ENCODE measurements at regions not wholly inside any gene's neighbourhood (a gene's known extent, or its start where the extent isn't known, plus 50 kb on each side); places are given as distances from the start of the nearest gene placed in this dataset.

- no peaks in the 10 kb centered on the region for H3K36me3 ChIP-seq (replicated peaks; ENCODE audit: control insufficient read depth, insufficient read depth, low read length)
- no peak overlapping the region for H3K4me3 ChIP-seq (ENCODE audit: insufficient read depth, low read depth, low read length)
- no peak for DNase-seq
These were observed 64.5 kb upstream of the SEMA6D start for GRCh38 chr15:47652844-47653243.

GRCh38 chr15:47661661-47662180, 55.6 kb upstream of the SEMA6D start:
- DNase-seq: no peak
- H3K27me3 ChIP-seq (ENCODE audit: control insufficient read depth, insufficient read depth, low read length): no peaks in the 10 kb centered on the region

More at GRCh38 chr15:47652844-47653243, 64.5 kb upstream of the SEMA6D start:
- H3K27me3 ChIP-seq (ENCODE audit: control insufficient read depth, insufficient read depth, low read length): no peaks in the 10 kb centered on the region

GRCh38 chr15:47663101-47663500, 54.2 kb upstream of the SEMA6D start:
- H3K4me3 ChIP-seq (ENCODE audit: insufficient read depth, low read depth, low read length): no peak overlapping the region
- H3K36me3 ChIP-seq (replicated peaks; ENCODE audit: control insufficient read depth, insufficient read depth, low read length): no peaks in the 10 kb centered on the region
- H3K27me3 ChIP-seq (ENCODE audit: control insufficient read depth, insufficient read depth, low read length): no peaks in the 10 kb centered on the region
- DNase-seq: no peak

More at GRCh38 chr15:47661661-47662180, 55.6 kb upstream of the SEMA6D start:
- Histone ChIP-seq H3K36me3 (replicated peaks; ENCODE audit: control insufficient read depth, insufficient read depth, low read length) (no peaks in the 10 kb centered on the region), H3K4me3 (ENCODE audit: insufficient read depth, low read depth, low read length) (no peak overlapping the region)

All from H7 (cell line).